GM18867 (cell line): ENCODE measurements at regions not wholly inside any gene's neighbourhood (a gene's known extent, or its start where the extent isn't known, plus 50 kb on each side); places are given as distances from the start of the nearest gene placed in this dataset.

Experiments used
- ATAC-seq: cut with Tn5 transposase; IDR thresholded peaks from one replicate; pipeline ENCODE4 v1.9.1; 2021; ENCODE audit warnings: mild to moderate bottlenecking, moderate library complexity; ENCODE audit not compliant: unreplicated experiment

GRCh38 chr9:16328349-16328748, 542.1 kb downstream of the BNC2 start:
- no peak for ATAC-seq

DNA sequence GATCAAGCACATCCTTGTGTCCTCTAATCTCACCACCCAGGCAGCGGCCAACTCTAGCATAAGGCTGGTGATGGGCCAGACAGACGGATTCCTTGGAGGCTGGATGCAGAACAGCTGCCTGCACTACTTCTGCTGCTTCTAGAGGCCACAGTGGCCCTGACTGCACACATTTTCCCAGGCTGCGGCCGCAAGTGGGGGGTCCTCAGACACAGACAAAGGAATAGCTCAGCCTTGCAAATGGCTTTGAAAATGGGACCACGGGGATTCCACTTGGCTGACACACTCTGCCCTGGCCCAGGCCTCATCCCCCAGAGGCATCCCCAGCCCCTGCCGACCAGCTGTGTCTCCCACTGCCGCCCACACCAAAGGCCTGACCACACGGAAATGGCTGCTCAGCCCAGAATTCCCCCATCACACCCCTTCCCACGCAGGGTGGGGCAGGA, 540.8 kb downstream of the BNC2 start:
- ATAC-seq: no peak

DNA sequence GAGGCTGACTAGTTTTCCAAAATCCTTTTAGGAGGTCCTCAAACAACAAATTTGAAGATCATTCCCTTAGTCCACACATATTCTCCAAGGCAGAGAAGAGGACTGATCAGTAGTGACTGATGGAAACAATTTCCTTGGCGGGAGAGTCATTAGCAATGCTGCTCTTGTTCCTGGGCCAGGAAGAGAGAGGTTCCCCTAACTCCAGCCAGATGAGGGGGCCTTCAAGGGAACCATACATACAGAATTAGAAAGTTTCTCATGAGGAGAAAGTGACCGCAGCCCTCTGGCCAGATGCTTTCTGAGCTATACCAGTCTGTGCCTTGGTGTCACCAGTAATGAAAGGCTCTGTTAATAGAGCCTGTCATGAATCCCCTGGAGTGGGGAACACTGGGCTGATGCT, 539.4 kb downstream of the BNC2 start:
- ATAC-seq: no peak

DNA sequence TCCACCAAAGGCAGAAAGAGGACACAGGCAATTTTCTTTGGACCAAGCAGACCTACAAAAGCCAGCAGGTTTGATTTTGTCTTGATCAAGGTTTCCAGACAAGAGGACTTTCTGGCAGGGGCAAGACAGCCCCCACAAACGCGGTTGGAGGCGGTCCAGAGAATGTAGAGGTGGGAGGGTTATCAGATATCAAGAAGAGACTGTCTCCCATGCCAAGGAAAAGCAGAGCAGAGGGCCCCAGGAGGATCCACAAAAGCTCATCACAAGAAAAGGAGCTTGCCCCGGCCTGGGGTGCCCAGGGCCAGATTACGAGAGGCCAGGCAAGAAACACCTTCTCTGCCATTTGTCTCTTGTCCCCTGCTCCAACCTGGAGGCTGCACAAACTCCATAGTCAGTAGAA, 538.9 kb downstream of the BNC2 start:
- ATAC-seq: no peak

- ATAC-seq: no peak
These were observed 536.8 kb downstream of the BNC2 start for GRCh38 chr9:16333691-16334090.

DNA sequence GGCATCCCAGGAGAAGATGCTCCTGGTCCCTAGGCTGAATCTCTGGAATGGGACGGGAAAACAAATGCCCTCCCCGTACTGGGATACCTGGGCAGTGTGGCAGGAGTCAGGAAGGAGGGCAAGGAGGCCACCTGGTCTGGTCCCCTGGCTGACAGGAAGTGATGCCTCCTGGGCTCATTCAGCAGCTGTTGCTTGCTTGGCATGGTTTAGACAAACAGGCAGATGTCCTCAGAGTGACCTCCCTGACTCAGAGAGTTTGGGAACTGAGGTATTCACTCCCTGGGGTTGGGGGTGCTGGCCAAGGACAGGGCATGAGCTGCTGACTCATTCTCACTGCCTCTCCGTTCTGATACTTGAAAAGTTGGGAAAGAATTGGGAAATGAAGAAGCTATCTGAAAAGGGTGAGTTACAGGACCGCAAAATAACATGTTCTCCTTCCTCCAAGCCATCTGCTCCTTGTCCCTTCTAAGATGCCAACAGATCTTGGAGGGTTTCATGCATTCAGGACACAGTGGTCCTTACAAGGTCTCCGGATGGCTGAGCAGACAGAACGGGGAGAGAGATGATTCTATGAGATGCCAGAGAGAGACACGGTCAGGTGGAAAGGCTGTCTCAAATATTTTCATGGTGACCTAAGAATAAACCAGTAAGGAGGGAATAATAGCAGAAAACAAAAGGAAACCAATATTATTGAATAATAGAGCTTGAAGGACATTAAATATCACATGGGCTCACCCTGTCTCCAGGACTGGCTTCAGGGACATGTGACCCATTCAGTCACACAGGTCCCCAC, 534.5 kb downstream of the BNC2 start:
- no peak for ATAC-seq

GRCh38 chr9:16336833-16337232, 533.6 kb downstream of the BNC2 start:
- ATAC-seq: no peak

- no peak for ATAC-seq
These were observed 533.0 kb downstream of the BNC2 start for GRCh38 chr9:16337322-16338029.

- ATAC-seq: no peak
These were observed 529.3 kb downstream of the BNC2 start for GRCh38 chr9:16341177-16341576.

DNA sequence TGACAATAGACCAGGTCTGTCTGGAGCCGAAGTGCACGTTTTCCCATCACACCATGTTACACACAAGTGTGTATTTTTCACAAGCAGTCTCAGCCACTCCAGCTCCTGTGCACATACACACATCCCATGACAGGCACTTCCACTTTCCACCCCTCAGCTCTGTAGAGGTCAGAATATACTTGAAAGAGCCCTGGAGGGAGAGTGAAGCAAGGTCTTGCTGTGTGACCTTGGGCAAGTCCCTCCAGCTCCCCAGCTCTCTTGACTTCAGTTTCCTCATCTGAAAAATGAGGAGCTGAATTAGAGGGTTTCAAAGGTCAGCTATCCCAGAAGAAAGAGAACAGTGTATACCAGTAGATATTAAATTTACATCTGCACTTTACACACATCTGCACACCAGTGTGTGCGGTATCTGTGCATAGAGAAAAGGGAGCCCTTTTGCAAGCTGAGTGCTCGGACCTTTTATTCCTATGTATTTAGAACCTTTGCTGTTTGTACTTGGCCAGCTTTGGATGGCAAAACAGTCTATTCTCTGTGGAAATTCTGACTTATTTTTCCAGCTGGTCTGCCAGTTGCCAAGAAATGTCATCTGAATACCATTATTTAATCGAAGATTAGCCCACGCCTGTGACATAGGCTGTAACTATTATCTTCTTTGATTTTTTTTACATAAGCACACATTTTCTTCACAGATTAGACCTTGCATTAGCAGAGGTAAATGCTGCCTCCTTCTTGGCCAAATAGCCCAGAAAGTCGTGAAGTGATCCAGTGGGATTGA, 528.0 kb downstream of the BNC2 start:
- no peak for ATAC-seq

GRCh38 chr9:16343249-16344237, 526.9 kb downstream of the BNC2 start:
- ATAC-seq: no peak

- no peak for ATAC-seq
These were observed 526.1 kb downstream of the BNC2 start for GRCh38 chr9:16344343-16344742.

DNA sequence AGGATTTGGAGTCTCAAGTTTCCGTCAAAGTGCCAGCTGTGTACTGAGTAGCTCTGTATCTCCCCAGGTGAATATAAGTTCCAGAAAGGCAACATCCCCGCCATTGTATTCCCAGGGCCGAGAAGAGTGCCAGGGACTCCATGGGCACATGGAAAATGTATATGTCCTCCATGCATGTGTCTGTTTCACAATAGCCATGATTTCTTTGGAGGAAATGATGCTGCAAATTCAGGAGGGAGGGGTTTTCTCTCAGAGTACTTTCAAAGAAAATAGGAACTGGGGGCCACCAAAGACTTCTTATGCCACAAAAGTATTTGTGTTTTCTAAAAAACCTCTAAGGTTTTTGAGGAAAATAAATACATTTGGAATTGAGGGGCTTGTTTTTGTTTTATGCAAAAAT, 524.6 kb downstream of the BNC2 start:
- ATAC-seq: no peak

DNA sequence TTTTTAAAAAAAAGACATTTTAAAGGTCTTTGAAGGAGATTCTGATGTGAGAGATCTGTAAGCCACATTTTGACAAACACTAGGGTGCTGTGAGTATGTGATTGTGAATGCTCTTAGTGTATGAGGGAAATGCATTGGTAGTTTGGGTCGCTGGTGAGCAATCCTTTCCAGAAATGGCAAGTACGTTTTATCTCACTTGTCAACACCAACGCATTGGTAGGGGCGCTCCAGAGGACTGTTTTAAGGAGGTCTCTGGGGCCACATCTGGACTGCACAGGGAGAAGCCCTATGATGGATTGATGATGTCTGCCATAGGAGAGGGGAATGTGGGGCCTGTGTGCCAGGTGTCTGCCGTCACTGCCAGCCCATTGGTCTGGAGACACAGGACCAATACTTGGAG, 522.6 kb downstream of the BNC2 start:
- no peak for ATAC-seq

- ATAC-seq: no peak
These were observed 521.9 kb downstream of the BNC2 start for GRCh38 chr9:16348531-16348930.

GRCh38 chr9:16352251-16352650, 518.2 kb downstream of the BNC2 start:
- no peak for ATAC-seq

DNA sequence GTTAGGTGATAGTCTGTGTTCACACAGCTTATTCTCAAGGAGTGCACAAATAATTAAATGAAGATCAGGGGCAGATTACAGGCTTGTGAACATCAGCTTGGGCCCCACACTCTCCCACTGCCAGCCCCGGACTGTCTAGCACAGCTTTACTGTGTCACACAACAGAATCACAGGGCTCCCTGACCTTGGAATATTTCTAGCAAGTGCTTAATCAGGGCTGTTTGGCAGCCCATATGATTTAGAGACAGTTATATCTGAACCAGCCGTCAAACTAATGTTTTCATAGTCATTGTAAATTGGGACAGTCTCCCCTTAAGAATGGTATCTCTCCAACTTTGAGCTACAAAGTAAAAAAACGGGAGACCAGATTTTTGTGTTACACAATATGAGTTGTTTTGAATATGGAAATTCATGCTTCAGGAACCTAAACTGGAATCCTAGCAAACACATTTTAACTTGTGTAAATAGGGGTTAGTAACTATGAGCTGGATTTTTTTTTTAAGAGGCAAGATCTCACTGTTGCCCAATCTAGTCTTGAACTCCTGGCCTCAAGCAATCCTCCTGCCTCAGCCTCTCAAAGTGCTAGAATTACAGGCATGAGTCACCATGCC, 517.6 kb downstream of the BNC2 start:
- ATAC-seq: no peak

DNA sequence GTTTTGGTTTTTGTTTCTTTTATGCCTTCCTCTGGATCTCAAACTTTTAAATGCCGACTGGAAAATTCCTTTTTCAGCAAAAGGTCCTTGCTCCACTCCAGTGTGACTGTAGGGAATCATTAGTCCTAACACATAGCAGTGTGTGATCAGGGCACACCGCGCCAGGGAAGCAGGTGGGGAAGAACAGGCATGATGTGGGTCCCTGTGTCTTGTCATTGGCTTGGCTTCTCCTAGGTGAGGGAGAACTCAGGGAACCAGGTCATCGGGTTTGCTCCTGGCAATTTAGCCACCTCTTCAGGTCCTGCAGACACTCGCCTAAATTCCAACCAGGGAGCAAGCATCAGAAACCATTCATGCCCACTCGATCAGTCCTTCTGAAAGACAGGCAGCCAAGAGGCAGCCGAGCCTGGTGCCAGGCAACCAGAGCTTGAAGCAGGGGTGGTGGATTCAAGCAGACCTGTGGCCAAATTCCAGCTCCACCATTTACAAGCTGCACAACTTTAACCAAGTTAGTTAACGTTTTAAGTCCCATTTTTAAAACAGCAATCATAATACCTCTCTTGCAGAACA, 514.2 kb downstream of the BNC2 start:
- ATAC-seq: no peak

DNA sequence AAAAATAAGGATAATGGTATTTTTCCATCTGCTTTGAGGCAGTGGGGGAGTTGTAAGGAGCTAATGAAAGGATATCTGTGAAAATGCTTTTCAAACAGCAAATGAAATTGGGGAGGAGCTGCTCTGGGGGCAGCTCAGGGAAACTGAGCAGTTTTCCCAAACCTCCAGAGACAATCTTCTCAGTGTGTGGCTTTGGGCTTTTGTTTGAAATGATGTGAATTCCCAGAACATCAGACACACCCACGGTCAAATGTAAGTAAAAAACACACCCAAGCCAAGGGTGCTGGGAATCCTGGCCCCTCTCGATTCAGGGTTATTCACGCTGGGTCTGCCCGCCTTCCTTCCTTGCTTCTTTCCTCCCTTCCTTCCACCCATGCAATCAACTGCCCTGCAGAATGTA, 512.6 kb downstream of the BNC2 start:
- no peak for ATAC-seq

GRCh38 chr9:16358751-16359150, 511.7 kb downstream of the BNC2 start:
- ATAC-seq: no peak
